ENCODE measurements at regions not wholly inside any gene's neighbourhood (a gene's known extent, or its start where the extent isn't known, plus 50 kb on each side); places are given as distances from the start of the nearest gene placed in this dataset.

DNA sequence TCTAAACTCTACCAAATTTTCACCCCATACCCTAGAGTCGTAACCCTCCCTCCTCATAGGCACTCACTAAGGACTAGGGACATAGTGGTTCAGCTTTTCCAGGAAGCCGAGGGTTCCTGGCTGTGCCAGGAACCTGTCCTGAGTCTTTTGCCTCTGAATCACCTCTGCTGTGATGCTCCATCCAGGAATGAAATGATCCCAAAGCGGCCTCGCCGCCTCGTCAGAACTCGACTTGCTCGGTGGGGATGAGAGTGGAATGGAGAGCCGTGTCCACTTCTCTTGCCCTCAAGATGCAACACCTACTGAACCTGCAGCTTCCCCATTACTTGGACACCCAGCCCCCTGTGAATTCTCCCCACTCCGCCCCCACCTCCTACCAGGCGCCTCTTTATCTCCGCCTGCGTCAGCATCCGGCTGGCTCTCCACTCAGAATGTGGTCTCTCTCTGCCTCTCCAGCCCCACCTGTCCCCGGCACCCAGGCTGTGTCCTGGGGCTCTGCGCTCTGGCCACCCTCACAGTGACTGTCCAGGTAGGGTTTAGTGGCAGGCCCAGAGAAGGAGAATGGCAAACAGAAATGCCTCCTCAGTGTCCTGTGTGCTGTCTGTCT lies 366.1 kb upstream of the ZNF32 start:
- H3K4me3 ChIP-seq (ENCODE audit: low read length), result no peak overlapping the region
- TF ChIP-seq CTCF (conservative IDR thresholded peaks at IDR 0.05; ENCODE audit: low read depth, low read length), result no peak
- no peak for DNase-seq (ENCODE audit: low read depth)

DNA sequence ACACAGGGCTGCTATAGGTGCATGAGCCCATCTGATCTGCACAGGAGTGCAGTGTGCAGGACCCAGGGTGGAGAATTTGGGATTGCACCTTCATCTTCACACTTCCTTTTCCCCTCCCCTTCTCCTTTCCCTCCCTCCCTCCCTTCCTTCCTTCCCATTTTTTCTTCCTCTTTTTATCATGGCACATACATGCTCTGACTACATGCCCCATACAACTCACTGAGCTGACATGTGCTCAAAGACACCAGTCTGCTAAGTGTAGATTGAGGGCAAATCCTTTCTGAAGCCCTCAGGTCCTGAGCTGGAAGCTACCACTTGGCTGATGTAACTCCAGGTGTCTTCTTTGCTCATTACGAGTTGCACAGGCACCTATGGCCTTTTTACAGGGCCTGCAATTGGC lies 365.3 kb upstream of the ZNF32 start:
- no peak for DNase-seq (ENCODE audit: low read depth)
- TF ChIP-seq CTCF (conservative IDR thresholded peaks at IDR 0.05; ENCODE audit: low read depth, low read length), result no peak
- H3K4me3 ChIP-seq (ENCODE audit: low read length), result no peak overlapping the region

- H3K4me3 ChIP-seq (ENCODE audit: low read length), result no peak overlapping the region
- no peak for TF ChIP-seq CTCF (conservative IDR thresholded peaks at IDR 0.05; ENCODE audit: low read depth, low read length)
- no peak for DNase-seq (ENCODE audit: low read depth)
Observed at GRCh38 chr10:44012921-44013320, 364.2 kb upstream of the ZNF32 start.

DNA sequence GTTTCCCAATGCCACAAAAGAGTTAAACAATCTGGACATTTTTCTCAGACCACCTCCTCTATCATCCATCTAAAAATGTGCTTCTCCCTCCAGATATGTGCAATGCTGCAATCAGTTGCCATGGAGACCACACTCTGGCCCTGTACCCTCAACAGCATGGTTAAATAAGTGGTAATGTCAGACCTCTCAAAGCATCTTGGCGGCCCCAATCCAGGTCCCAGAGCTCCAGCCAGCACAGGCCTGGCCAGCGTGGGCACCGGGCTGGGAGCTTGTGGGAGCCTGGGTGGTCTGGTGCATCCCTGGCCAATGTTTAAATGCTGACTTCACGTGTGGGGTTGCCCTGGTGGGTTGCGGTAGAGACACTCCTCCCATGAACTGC lies 362.9 kb upstream of the ZNF32 start:
- no peak for TF ChIP-seq CTCF (conservative IDR thresholded peaks at IDR 0.05; ENCODE audit: low read depth, low read length)
- no peak overlapping the region for H3K4me3 ChIP-seq (ENCODE audit: low read length)
- no peak for DNase-seq (ENCODE audit: low read depth)

DNA sequence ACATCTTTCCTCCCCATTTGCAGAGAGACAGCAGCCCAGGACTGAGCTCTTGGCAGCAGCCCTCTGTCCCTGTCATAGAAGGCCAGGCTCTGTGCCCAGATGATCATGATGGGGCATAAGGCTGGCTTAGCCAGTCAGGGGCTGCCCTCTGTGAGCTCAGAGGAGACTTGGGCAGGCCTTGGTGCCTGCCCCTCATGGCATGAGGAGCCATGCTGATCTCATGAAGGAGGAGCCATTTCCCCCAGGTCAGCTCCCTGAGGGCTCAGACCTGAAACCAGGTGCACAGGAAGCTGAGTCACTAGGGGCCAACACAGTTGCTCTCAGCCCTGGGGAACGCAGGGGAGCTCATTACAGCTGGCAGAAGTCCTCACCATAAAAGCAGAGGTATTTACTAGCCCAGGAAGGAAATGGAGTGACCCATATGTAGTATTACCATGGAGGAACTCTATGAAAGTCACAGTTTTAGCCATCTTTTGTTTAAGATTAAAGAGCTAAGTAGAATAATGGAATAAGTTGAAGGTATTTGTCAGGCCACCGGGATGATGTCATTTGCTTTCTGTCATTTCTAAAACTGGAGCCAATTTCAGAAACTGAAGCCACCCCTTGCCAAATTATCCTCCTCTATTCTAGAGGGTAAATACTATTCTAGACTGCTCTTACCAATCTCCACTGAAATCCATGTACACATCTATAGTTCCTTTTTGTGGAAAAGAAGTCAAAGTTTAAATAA lies 362.4 kb upstream of the ZNF32 start:
- H3K4me3 ChIP-seq (ENCODE audit: low read length), result no peak overlapping the region
- DNase-seq (ENCODE audit: low read depth), result no peak
- TF ChIP-seq CTCF (conservative IDR thresholded peaks at IDR 0.05; ENCODE audit: low read depth, low read length), result no peak

- no peak overlapping the region for H3K4me3 ChIP-seq (ENCODE audit: low read length)
- TF ChIP-seq CTCF (conservative IDR thresholded peaks at IDR 0.05; ENCODE audit: low read depth, low read length), result no peak
- no peak for DNase-seq (ENCODE audit: low read depth)
Observed at GRCh38 chr10:44009891-44010632, 361.4 kb upstream of the ZNF32 start.
